ENCODE measurements at regions not wholly inside any gene's neighbourhood (a gene's known extent, or its start where the extent isn't known, plus 50 kb on each side); places are given as distances from the start of the nearest gene placed in this dataset.

DNA sequence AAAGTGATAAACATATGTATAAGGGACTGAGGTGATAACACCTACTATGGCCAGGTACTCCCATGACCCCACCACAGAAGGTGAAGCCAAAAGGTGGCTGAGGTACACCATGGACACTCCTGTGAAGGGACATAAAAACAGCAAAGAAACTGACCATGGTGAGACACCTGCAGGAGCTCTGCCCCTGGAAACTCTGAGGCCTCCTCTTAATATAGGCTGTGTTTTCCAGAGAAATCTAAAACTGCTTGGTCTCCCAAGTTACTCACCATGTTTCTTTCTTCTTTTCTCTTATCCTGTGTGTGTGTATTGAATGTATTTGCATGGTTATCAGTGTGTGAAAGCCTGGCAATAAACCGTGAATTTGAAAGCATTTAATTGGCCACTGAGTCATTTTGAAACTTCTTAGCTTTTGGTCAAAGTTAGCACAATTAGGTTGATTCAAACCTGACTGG, 739.3 kb upstream of the GCFC2 start:
- no peak for DNase-seq
- Histone ChIP-seq H3K79me2 (ENCODE audit: insufficient read depth) (no peaks in the 10 kb centered on the region), H3K9ac (no peak overlapping the region), H3K4me1 (ENCODE audit: insufficient read depth) (no peaks in the 10 kb centered on the region), H3K27me3 (replicated peaks; ENCODE audit: insufficient read depth) (no peaks in the 10 kb centered on the region), H3K9me2 (ENCODE audit: insufficient read depth) (no peaks in the 10 kb centered on the region), H3K4me2 (ENCODE audit: unreplicated experiment) (no peak overlapping the region), H3K27ac (no peak overlapping the region), H3K9me3 (ENCODE audit: low read depth) (no peaks in the 10 kb centered on the region), H4K20me1 (ENCODE audit: insufficient read depth) (no peaks in the 10 kb centered on the region), H3K4me3 (no peak overlapping the region), H2AFZ (no peak overlapping the region), H3K36me3 (ENCODE audit: low read depth) (no peaks in the 10 kb centered on the region), H3F3A (ENCODE audit: insufficient read depth) (no peaks in the 10 kb centered on the region)
- TF ChIP-seq EZH2phosphoT487 (IDR thresholded peaks at IDR 0.05; ENCODE audit: insufficient read depth, low read depth) (no peak), EZH2 (IDR thresholded peaks at IDR 0.05; ENCODE audit: insufficient read depth, poor library complexity, severe bottlenecking) (no peak)
- 13 to 15% methylated on average over 1 of the region's 1 CpG for WGBS, 2 experiments (ENCODE audit: low coverage in 1 of 2, low lambda C conversion rate in 2 of 2, missing lambda C conversion rate in 2 of 2)
- in situ Hi-C loops (cut with MboI): no loop called here

DNA sequence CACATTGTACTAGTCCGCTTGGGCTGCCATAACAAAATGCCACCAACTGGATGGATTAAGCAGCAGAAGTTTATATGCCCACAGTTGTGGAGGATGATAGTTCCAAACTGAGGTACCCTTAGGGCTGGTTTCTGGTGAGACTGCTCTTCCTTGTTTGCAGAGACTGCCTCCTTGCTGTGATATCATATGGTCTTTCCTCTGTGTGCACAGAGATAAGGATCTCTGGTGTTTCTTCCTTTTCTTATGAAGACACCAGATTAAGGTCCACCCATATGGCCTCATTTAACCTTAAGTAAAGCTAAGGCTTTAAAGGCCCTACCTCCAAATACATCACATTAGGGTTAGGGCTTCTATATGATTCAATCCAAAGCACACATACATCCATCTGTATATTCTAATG, 738.2 kb upstream of the GCFC2 start:
- H3K27me3 ChIP-seq (replicated peaks; ENCODE audit: insufficient read depth): no peaks in the 10 kb centered on the region
- DNase-seq: no peak
- H3K4me1 ChIP-seq (ENCODE audit: insufficient read depth): no peaks in the 10 kb centered on the region
- no peaks in the 10 kb centered on the region for H3F3A ChIP-seq (ENCODE audit: insufficient read depth)
- H3K4me3 ChIP-seq: no peak overlapping the region
- TF ChIP-seq EZH2phosphoT487 (IDR thresholded peaks at IDR 0.05; ENCODE audit: insufficient read depth, low read depth) (no peak), EZH2 (IDR thresholded peaks at IDR 0.05; ENCODE audit: insufficient read depth, poor library complexity, severe bottlenecking) (no peak)
- H2AFZ ChIP-seq: no peak overlapping the region
- no peaks in the 10 kb centered on the region for H3K79me2 ChIP-seq (ENCODE audit: insufficient read depth)
- no peak overlapping the region for H3K4me2 ChIP-seq (ENCODE audit: unreplicated experiment)
- 61 to 62% methylated on average over 1 of the region's 1 CpG for WGBS, 2 experiments (ENCODE audit: low coverage in 1 of 2, low lambda C conversion rate in 2 of 2, missing lambda C conversion rate in 2 of 2)
- H3K9me2 ChIP-seq (ENCODE audit: insufficient read depth): no peaks in the 10 kb centered on the region
- H3K9ac ChIP-seq: no peak overlapping the region
- H4K20me1 ChIP-seq (ENCODE audit: insufficient read depth): no peaks in the 10 kb centered on the region
- H3K27ac ChIP-seq: no peak overlapping the region
- in situ Hi-C loops (cut with MboI): no loop called here
- no peaks in the 10 kb centered on the region for H3K36me3 ChIP-seq (ENCODE audit: low read depth)
- H3K9me3 ChIP-seq (ENCODE audit: low read depth): no peaks in the 10 kb centered on the region

DNA sequence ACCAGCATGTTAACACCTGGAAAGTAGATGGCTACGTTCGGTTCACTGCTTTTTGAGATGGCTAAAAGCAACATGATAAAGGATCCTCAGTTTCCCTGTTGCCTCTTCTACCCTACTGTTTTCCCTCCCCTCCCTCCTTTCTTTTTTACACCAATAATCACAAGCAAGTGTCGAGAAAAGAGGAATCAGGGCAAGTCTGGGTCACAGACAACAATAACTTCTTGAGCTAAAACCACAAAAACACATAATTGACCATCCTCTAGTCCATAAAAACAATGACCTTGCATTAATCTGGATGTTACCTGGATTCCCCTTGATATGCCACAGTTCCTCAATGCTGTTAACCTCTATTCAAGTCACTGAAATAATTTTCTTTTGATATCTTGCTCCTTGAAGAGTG, 736.6 kb upstream of the GCFC2 start:
- H3K9me2 ChIP-seq (ENCODE audit: insufficient read depth): no peaks in the 10 kb centered on the region
- no peaks in the 10 kb centered on the region for H3K79me2 ChIP-seq (ENCODE audit: insufficient read depth)
- no peak overlapping the region for H3K9ac ChIP-seq
- H3K4me3 ChIP-seq: no peak overlapping the region
- H2AFZ ChIP-seq: no peak overlapping the region
- no peaks in the 10 kb centered on the region for H3K9me3 ChIP-seq (ENCODE audit: low read depth)
- TF ChIP-seq EZH2 (IDR thresholded peaks at IDR 0.05; ENCODE audit: insufficient read depth, poor library complexity, severe bottlenecking): no peak
- no peak for TF ChIP-seq EZH2phosphoT487 (IDR thresholded peaks at IDR 0.05; ENCODE audit: insufficient read depth, low read depth)
- DNase-seq: no peak
- no peaks in the 10 kb centered on the region for H3F3A ChIP-seq (ENCODE audit: insufficient read depth)
- in situ Hi-C loops (cut with MboI): no loop called here
- no peaks in the 10 kb centered on the region for H4K20me1 ChIP-seq (ENCODE audit: insufficient read depth)
- no peak overlapping the region for H3K4me2 ChIP-seq (ENCODE audit: unreplicated experiment)
- H3K27me3 ChIP-seq (replicated peaks; ENCODE audit: insufficient read depth): no peaks in the 10 kb centered on the region
- 25% methylated on average over 3 of the region's 3 CpGs for WGBS, 2 experiments (ENCODE audit: low coverage in 1 of 2, low lambda C conversion rate in 2 of 2, missing lambda C conversion rate in 2 of 2)
- no peaks in the 10 kb centered on the region for H3K36me3 ChIP-seq (ENCODE audit: low read depth)
- no peak overlapping the region for H3K27ac ChIP-seq
- no peaks in the 10 kb centered on the region for H3K4me1 ChIP-seq (ENCODE audit: insufficient read depth)

DNA sequence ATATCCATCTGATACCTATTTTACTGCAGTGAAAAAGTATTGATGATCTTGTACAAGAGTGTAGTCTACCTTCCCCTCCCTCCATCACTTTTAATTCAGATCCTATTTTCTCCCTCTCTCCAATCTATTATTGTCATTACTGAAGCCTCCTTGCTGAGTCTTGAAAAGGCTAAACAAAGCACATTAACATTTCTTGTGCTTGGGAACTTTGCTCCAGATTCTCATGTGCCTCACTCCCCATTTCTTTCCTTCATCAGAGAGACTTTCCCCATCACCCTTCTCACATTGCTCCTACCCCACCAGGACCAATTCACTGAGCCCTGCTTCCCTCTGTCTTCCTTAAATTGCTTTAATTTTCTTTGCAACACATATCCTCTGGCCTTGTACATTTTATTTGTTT, 736.2 kb upstream of the GCFC2 start:
- H3K4me1 ChIP-seq (ENCODE audit: insufficient read depth): no peaks in the 10 kb centered on the region
- H3K9me2 ChIP-seq (ENCODE audit: insufficient read depth): no peaks in the 10 kb centered on the region
- in situ Hi-C loops (cut with MboI): no loop called here
- no peak overlapping the region for H2AFZ ChIP-seq
- H4K20me1 ChIP-seq (ENCODE audit: insufficient read depth): no peaks in the 10 kb centered on the region
- DNase-seq: no peak
- H3K27me3 ChIP-seq (replicated peaks; ENCODE audit: insufficient read depth): no peaks in the 10 kb centered on the region
- H3F3A ChIP-seq (ENCODE audit: insufficient read depth): no peaks in the 10 kb centered on the region
- H3K27ac ChIP-seq: no peak overlapping the region
- H3K9me3 ChIP-seq (ENCODE audit: low read depth): no peaks in the 10 kb centered on the region
- H3K79me2 ChIP-seq (ENCODE audit: insufficient read depth): no peaks in the 10 kb centered on the region
- TF ChIP-seq EZH2phosphoT487 (IDR thresholded peaks at IDR 0.05; ENCODE audit: insufficient read depth, low read depth): no peak
- no peak for TF ChIP-seq EZH2 (IDR thresholded peaks at IDR 0.05; ENCODE audit: insufficient read depth, poor library complexity, severe bottlenecking)
- no peak overlapping the region for H3K4me2 ChIP-seq (ENCODE audit: unreplicated experiment)
- H3K9ac ChIP-seq: no peak overlapping the region
- no peaks in the 10 kb centered on the region for H3K36me3 ChIP-seq (ENCODE audit: low read depth)
- H3K4me3 ChIP-seq: no peak overlapping the region

- 51 to 64% methylated on average over 3 of the region's 3 CpGs for WGBS, 2 experiments (ENCODE audit: low coverage in 1 of 2, low lambda C conversion rate in 2 of 2, missing lambda C conversion rate in 2 of 2)
- in situ Hi-C loops (cut with MboI): no loop called here
- Histone ChIP-seq H3K4me1 (ENCODE audit: insufficient read depth) (no peaks in the 10 kb centered on the region), H3F3A (ENCODE audit: insufficient read depth) (no peaks in the 10 kb centered on the region), H3K27me3 (replicated peaks; ENCODE audit: insufficient read depth) (no peaks in the 10 kb centered on the region), H3K79me2 (ENCODE audit: insufficient read depth) (no peaks in the 10 kb centered on the region), H3K27ac (no peak overlapping the region), H3K9me2 (ENCODE audit: insufficient read depth) (no peaks in the 10 kb centered on the region), H3K36me3 (ENCODE audit: low read depth) (no peaks in the 10 kb centered on the region), H3K4me2 (ENCODE audit: unreplicated experiment) (no peak overlapping the region), H3K4me3 (no peak overlapping the region), H3K9me3 (ENCODE audit: low read depth) (no peaks in the 10 kb centered on the region), H3K9ac (no peak overlapping the region), H2AFZ (no peak overlapping the region), H4K20me1 (ENCODE audit: insufficient read depth) (no peaks in the 10 kb centered on the region)
- DNase-seq: no peak
- TF ChIP-seq EZH2phosphoT487 (IDR thresholded peaks at IDR 0.05; ENCODE audit: insufficient read depth, low read depth) (no peak), EZH2 (IDR thresholded peaks at IDR 0.05; ENCODE audit: insufficient read depth, poor library complexity, severe bottlenecking) (no peak)
Observed at GRCh38 chr2:76445880-76446279, 735.2 kb upstream of the GCFC2 start.

Measured in GM23248 (cell line).